ENCODE measurements at regions not wholly inside any gene's neighbourhood (a gene's known extent, or its start where the extent isn't known, plus 50 kb on each side); places are given as distances from the start of the nearest gene placed in this dataset.

- CTCF ChIA-PET: no interaction called here
- Histone ChIP-seq H3K4me2 (ENCODE audit: low read length) (no peak overlapping the region), H4K20me1 (ENCODE audit: low read length) (no peaks in the 10 kb centered on the region), H3K27ac (ENCODE audit: low read length) (no peak overlapping the region), H2AFZ (ENCODE audit: low read length) (no peak overlapping the region), H3K9me2 (replicated peaks; ENCODE audit: low read length) (no peaks in the 10 kb centered on the region), H3K79me2 (ENCODE audit: low read length) (no peaks in the 10 kb centered on the region), H3K9me3 (ENCODE audit: low read length) (no peaks in the 10 kb centered on the region), H3F3A (ENCODE audit: low read length, unreplicated experiment) (no peaks in the 10 kb centered on the region), H3K36me3 (ENCODE audit: low read depth, low read length) (no peaks in the 10 kb centered on the region), H3K27me3 (ENCODE audit: low read length) (no peaks in the 10 kb centered on the region), H3K4me1 (ENCODE audit: insufficient read depth, low read length) (peaks cover 44% of the 10 kb centered on the region), H3K4me3 (ENCODE audit: low read length) (no peak overlapping the region), H3K9ac (ENCODE audit: low read length) (no peak overlapping the region)
- ATAC-seq (no peak), DNase-seq (no peak)
- TF ChIP-seq CTCF (conservative IDR thresholded peaks at IDR 0.05; ENCODE audit: low read depth, low read length) (no peak), EZH2 (IDR thresholded peaks at IDR 0.05; ENCODE audit: low read length, unreplicated experiment) (no peak), EZH2phosphoT487 (IDR thresholded peaks at IDR 0.05; ENCODE audit: borderline replicate concordance, low read length) (no peak)
- POLR2A ChIA-PET (ENCODE audit: unreplicated experiment): no interaction called here
- intact Hi-C loops (cut with micrococcal nuclease): no loop called here
- BruUV-seq (replicated peaks): no TSS peak
These were observed 344.5 kb downstream of the LRATD1 start for GRCh38 chr2:14977021-14977420.

- peak; percentile 91 for DNase-seq
- no peaks in the 10 kb centered on the region for H3K79me2 ChIP-seq (ENCODE audit: low read length)
- no peak overlapping the region for H2AFZ ChIP-seq (ENCODE audit: low read length)
- no peaks in the 10 kb centered on the region for H3K36me3 ChIP-seq (ENCODE audit: low read depth, low read length)
- BruUV-seq (replicated peaks): no TSS peak
- peak overlapping the region; percentile 70 for H3K4me2 ChIP-seq (ENCODE audit: low read length)
- POLR2A ChIA-PET (ENCODE audit: unreplicated experiment): no interaction called here
- intact Hi-C loops (cut with micrococcal nuclease): no loop called here
- peaks cover 44% of the 10 kb centered on the region for H3K4me1 ChIP-seq (ENCODE audit: insufficient read depth, low read length)
- no peaks in the 10 kb centered on the region for H3K27me3 ChIP-seq (ENCODE audit: low read length)
- peak; percentile 76 for ATAC-seq
- TF ChIP-seq EZH2 (IDR thresholded peaks at IDR 0.05; ENCODE audit: low read length, unreplicated experiment): no peak
- TF ChIP-seq EZH2phosphoT487 (IDR thresholded peaks at IDR 0.05; ENCODE audit: borderline replicate concordance, low read length): no peak
- no peak for TF ChIP-seq CTCF (conservative IDR thresholded peaks at IDR 0.05; ENCODE audit: low read depth, low read length)
- peak overlapping the region; percentile 8; the same call in 1 of the 2 replicates for H3K9ac ChIP-seq (ENCODE audit: low read length)
- no peaks in the 10 kb centered on the region for H4K20me1 ChIP-seq (ENCODE audit: low read length)
- no peaks in the 10 kb centered on the region for H3K9me2 ChIP-seq (replicated peaks; ENCODE audit: low read length)
- H3F3A ChIP-seq (ENCODE audit: low read length, unreplicated experiment): no peaks in the 10 kb centered on the region
- H3K27ac ChIP-seq (ENCODE audit: low read length): peak overlapping the region; percentile 78
- no peaks in the 10 kb centered on the region for H3K9me3 ChIP-seq (ENCODE audit: low read length)
- CTCF ChIA-PET: no interaction called here
- peak overlapping the region; percentile 27; the same call in 1 of the 2 replicates for H3K4me3 ChIP-seq (ENCODE audit: low read length)
These were observed 346.3 kb downstream of the LRATD1 start for GRCh38 chr2:14978845-14979244.

GRCh38 chr2:14982790-14983189, 350.3 kb downstream of the LRATD1 start:
- H2AFZ ChIP-seq (ENCODE audit: low read length): no peak overlapping the region
- no peak for TF ChIP-seq EZH2 (IDR thresholded peaks at IDR 0.05; ENCODE audit: low read length, unreplicated experiment)
- no peak for TF ChIP-seq EZH2phosphoT487 (IDR thresholded peaks at IDR 0.05; ENCODE audit: borderline replicate concordance, low read length)
- TF ChIP-seq CTCF (conservative IDR thresholded peaks at IDR 0.05; ENCODE audit: low read depth, low read length): no peak
- no peak overlapping the region for H3K9ac ChIP-seq (ENCODE audit: low read length)
- ATAC-seq (no peak), DNase-seq (no peak)
- no peaks in the 10 kb centered on the region for H3K27me3 ChIP-seq (ENCODE audit: low read length)
- no peaks in the 10 kb centered on the region for H3K79me2 ChIP-seq (ENCODE audit: low read length)
- H3K36me3 ChIP-seq (ENCODE audit: low read depth, low read length): no peaks in the 10 kb centered on the region
- CTCF ChIA-PET: no interaction called here
- no peak overlapping the region for H3K27ac ChIP-seq (ENCODE audit: low read length)
- no TSS peak for BruUV-seq (replicated peaks)
- no peak overlapping the region for H3K4me2 ChIP-seq (ENCODE audit: low read length)
- H3K9me3 ChIP-seq (ENCODE audit: low read length): no peaks in the 10 kb centered on the region
- no peaks in the 10 kb centered on the region for H4K20me1 ChIP-seq (ENCODE audit: low read length)
- POLR2A ChIA-PET (ENCODE audit: unreplicated experiment): no interaction called here
- H3K4me1 ChIP-seq (ENCODE audit: insufficient read depth, low read length): peaks cover 20% of the 10 kb centered on the region
- H3K4me3 ChIP-seq (ENCODE audit: low read length): no peak overlapping the region
- H3F3A ChIP-seq (ENCODE audit: low read length, unreplicated experiment): no peaks in the 10 kb centered on the region
- H3K9me2 ChIP-seq (replicated peaks; ENCODE audit: low read length): no peaks in the 10 kb centered on the region
- intact Hi-C loops (cut with micrococcal nuclease): no loop called here

Data from PC-3 (cell line).